Cardiac muscle cell (in vitro differentiated cells and primary cell): ENCODE measurements at regions not wholly inside any gene's neighbourhood (a gene's known extent, or its start where the extent isn't known, plus 50 kb on each side); places are given as distances from the start of the nearest gene placed in this dataset.

Experiments
- DNase-seq, 2 donors: peaks; one replicate each; pipeline versions ENCODE4 v3.0.0 to v3.0.0-alpha.2; 2010 to 2017; ENCODE audit warnings: low read depth in 1 of 2, low spot score in 1 of 2
- H3K27ac ChIP-seq: fragments of 200-600 bp; sonication (generic); 2 replicates; pipeline ENCODE4 v1.5.1; 2016
- H3K27me3 ChIP-seq: fragments of 200-600 bp; sonication (generic); 2 replicates; pipeline ENCODE4 v1.6.0; 2016; ENCODE audit warnings: control low read depth
- H3K36me3 ChIP-seq: fragments of 200-600 bp; sonication (generic); 2 replicates; pipeline ENCODE4 v1.5.1; 2016; ENCODE audit warnings: control low read depth
- H3K4me1 ChIP-seq: fragments of 200-600 bp; sonication (generic); 2 replicates; pipeline ENCODE4 v1.8.1; 2017; ENCODE audit warnings: low read depth, mild to moderate bottlenecking, mixed run types
- H3K4me3 ChIP-seq: fragments of 200-600 bp; sonication (generic); 2 replicates; pipeline ENCODE4 v1.5.1; 2016; ENCODE audit warnings: mild to moderate bottlenecking
- H3K9me3 ChIP-seq: fragments of 200-600 bp; sonication (generic); 2 replicates; pipeline ENCODE4 v1.5.1; 2017; ENCODE audit warnings: low read depth, mild to moderate bottlenecking, control low read depth
- TF ChIP-seq, protein P1 (sequence below): IDR thresholded peaks from 2 replicates; pipeline ENCODE4 v1.5.1; 2012; ENCODE audit warnings: low read depth, mild to moderate bottlenecking, low read length

DNA sequence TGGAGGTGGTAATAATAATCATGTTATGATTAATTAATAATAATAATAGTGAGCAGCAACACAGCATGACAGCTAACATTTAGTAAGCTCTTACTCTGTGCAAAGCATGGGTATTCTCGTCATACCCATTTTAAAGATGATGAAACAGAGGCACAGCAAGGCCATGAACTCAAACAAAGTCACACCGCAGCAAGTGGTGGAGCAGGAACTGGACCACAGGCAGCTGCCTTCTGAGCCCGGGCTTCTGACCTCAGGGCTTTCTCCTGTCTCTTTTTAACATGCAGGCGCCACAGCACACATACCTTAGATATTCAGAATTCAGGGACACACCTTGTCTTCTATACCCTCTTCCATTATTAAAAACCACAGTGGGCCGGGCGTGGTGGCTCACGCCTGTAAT is 50.7 kb upstream of the SPATA12 start:
- H3K27ac ChIP-seq = no peak overlapping the region
- H3K9me3 ChIP-seq = no peaks in the 10 kb centered on the region
- TF ChIP-seq, protein P1, sequence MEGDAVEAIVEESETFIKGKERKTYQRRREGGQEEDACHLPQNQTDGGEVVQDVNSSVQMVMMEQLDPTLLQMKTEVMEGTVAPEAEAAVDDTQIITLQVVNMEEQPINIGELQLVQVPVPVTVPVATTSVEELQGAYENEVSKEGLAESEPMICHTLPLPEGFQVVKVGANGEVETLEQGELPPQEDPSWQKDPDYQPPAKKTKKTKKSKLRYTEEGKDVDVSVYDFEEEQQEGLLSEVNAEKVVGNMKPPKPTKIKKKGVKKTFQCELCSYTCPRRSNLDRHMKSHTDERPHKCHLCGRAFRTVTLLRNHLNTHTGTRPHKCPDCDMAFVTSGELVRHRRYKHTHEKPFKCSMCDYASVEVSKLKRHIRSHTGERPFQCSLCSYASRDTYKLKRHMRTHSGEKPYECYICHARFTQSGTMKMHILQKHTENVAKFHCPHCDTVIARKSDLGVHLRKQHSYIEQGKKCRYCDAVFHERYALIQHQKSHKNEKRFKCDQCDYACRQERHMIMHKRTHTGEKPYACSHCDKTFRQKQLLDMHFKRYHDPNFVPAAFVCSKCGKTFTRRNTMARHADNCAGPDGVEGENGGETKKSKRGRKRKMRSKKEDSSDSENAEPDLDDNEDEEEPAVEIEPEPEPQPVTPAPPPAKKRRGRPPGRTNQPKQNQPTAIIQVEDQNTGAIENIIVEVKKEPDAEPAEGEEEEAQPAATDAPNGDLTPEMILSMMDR = no peak
- H3K36me3 ChIP-seq = no peaks in the 10 kb centered on the region
- H3K27me3 ChIP-seq = no peaks in the 10 kb centered on the region
- H3K4me3 ChIP-seq = no peak overlapping the region
- H3K4me1 ChIP-seq = peaks cover 33% of the 10 kb centered on the region
- no peak for DNase-seq

DNA sequence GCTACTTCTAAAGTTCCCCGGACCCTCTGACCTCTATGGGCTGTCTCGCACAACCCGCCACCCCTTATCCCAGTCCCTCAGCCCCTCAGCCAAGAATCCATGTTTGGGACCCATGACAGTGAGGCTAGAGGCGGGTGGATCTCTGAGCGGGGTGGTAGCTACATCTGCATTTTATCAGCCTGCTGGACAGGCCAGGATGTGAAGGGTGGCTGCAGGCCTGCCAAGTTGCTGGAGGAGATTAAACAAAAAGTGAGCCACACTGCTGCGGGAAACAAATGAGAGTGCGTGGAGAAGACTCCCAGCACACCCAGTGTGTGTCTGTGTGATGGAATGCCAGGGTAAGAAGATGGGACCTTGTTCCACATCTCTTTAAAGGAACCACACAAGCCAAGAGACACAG is 51.1 kb upstream of the SPATA12 start:
- DNase-seq = peak in 1 of 2 donors; percentile 54
- H3K4me1 ChIP-seq = peaks cover 29% of the 10 kb centered on the region
- no peaks in the 10 kb centered on the region for H3K27me3 ChIP-seq
- no peak overlapping the region for H3K27ac ChIP-seq
- H3K9me3 ChIP-seq = no peaks in the 10 kb centered on the region
- TF ChIP-seq, protein P1 = no peak
- H3K4me3 ChIP-seq = no peak overlapping the region
- no peaks in the 10 kb centered on the region for H3K36me3 ChIP-seq

DNA sequence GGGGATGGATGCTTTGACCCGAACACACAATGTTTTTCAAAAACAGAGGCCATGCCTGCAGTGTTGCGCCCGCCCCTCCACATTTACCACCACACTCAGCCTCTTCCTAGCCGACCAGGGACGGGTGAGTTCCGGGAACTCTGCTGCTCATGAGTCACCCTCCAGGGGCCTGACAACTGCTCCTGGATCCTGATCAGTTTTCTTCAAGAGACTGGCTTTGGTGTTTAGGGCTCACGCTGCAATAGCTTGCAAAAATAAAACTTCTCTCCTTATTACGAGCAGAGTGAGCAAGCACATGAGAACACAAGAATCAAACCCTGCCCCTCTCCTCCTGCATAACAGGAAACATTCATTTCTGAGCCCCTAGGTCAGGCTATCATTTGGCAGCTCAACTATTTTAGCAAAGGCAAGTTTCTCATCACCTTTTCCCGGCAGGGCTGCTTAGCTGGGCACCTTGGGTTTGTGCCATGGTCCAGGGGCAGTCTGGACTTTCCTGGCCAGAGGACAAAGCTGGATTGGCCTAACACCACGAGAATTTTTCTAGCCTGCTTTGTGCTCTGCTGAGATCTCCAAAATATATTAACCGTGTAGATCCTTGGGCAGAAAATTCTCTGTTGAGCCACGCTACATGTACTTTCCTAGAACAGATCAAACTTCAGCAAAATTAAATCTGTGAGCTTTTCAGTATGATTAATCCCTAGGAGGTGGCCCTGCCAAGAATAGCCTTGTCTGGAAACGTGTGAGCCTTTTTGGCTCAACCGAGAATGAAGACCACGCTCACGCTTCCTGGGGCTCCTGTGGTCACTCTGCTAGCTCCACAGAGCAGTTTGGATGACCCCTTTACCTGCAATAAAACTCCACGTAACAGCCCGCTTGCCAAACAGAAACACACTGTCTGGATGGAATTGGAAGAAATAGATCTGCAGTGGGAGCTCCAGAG is 52.7 kb upstream of the SPATA12 start:
- H3K4me3 ChIP-seq = no peak overlapping the region
- H3K27me3 ChIP-seq = no peaks in the 10 kb centered on the region
- peak in 1 of 2 donors; percentile 92 for DNase-seq
- no peaks in the 10 kb centered on the region for H3K9me3 ChIP-seq
- TF ChIP-seq, protein P1 = no peak
- H3K27ac ChIP-seq = peak overlapping the region; percentile 11
- peaks cover 28% of the 10 kb centered on the region for H3K4me1 ChIP-seq
- no peaks in the 10 kb centered on the region for H3K36me3 ChIP-seq

DNA sequence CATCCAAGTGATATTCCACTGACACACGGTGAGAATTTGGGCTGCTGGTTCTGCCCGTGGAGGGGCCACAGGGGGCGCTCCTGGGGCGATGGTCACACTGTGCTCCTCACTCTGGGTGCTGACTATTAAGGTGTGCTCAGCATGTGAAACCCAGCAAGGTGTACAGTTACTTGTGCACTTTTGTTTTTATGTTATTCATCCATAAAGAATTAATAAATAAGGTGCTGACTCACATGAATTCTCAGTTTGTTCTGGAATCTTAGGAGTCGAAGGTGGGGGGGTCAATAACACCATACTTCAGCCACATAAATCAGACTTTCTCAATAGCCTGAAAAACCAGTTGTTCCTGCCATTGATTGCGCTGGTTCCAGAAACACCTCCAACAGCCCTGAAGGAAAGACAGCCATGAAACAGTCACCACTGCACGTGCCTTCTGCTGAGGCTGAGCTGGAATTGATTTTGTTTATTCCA is 53.5 kb upstream of the SPATA12 start:
- Histone ChIP-seq H3K9me3 (no peaks in the 10 kb centered on the region), H3K4me3 (no peak overlapping the region), H3K27ac (no peak overlapping the region), H3K36me3 (no peaks in the 10 kb centered on the region), H3K4me1 (peaks cover 28% of the 10 kb centered on the region), H3K27me3 (no peaks in the 10 kb centered on the region)
- TF ChIP-seq, protein P1 = peak; percentile 44
- DNase-seq = peak; percentile 31 to 35

DNA sequence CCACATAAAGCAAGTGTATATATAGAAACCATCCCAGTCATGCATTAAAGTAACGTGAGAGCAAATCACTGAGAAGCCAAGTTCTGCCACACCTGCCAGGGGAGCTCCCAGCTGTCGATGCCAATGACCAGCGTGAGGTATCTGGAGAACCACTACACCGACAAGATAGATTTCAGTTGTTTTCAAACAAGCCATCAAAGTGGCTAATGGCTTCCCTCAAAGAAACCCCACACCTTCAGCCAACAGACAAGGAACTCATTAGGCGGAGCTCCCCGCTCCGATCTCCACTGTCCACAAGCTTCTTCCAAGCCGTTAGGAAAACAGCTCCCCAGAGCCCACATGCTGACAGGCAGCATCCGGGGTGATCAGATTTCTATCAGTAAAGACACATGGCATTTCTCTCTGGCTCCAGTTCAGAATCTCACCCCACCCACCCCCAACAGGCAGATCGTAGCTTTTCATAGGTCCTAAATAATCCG is 54.2 kb upstream of the SPATA12 start:
- DNase-seq = no peak
- Histone ChIP-seq H3K4me3 (no peak overlapping the region), H3K4me1 (peaks cover 28% of the 10 kb centered on the region), H3K36me3 (no peaks in the 10 kb centered on the region), H3K27me3 (no peaks in the 10 kb centered on the region), H3K27ac (no peak overlapping the region), H3K9me3 (no peaks in the 10 kb centered on the region)
- TF ChIP-seq, protein P1 = no peak
